ENCODE measurements at regions not wholly inside any gene's neighbourhood (a gene's known extent, or its start where the extent isn't known, plus 50 kb on each side); places are given as distances from the start of the nearest gene placed in this dataset.

DNA sequence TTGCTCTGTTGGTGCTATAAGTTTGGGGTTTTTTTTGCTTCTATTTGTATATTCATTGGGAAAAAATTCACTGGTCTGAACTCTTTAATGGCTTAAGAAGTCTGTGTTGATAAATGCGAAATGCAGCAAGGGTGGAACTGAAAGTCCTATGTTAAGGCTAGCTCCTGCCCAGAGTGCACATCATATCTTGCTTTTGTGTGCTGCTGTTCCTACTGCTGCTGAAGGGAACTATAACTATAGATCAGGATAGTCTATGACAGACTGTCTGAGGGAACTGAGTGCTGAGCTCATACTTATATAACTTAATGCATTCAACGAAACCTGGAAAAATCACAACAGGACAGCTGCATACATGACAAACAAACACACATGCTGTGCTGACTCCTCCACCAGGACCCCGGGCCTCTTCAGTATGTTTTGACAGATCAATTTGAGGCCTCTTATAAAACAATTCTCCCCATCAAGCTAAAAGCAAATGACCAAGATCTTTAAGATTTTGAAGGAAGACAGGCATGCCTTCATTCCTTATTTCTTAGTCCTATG, 1031.5 kb upstream of the ADGRL2 start:
- H3K36me3 ChIP-seq (ENCODE audit: control insufficient read depth in 3 of 3, insufficient read depth in 3 of 3, low read length in 3 of 3) = no peaks in the 10 kb centered on the region
- no peak overlapping the region for H3K9ac ChIP-seq (ENCODE audit: low read depth in 1 of 3, low read length in 3 of 3)
- H3K4me1 ChIP-seq (ENCODE audit: control insufficient read depth in 3 of 3, insufficient read depth in 3 of 3, low read length in 3 of 3) = no peaks in the 10 kb centered on the region
- H3K9me3 ChIP-seq (ENCODE audit: control insufficient read depth in 3 of 3, low read length in 3 of 3) = no peaks in the 10 kb centered on the region
- no peak overlapping the region for H3K27ac ChIP-seq (ENCODE audit: low read depth, low read length)
- no peak overlapping the region for H3K4me3 ChIP-seq (ENCODE audit: low read length in 3 of 3)
- H3K27me3 ChIP-seq (ENCODE audit: control insufficient read depth in 3 of 3, insufficient read depth in 3 of 3, low read length in 3 of 3) = no peaks in the 10 kb centered on the region

DNA sequence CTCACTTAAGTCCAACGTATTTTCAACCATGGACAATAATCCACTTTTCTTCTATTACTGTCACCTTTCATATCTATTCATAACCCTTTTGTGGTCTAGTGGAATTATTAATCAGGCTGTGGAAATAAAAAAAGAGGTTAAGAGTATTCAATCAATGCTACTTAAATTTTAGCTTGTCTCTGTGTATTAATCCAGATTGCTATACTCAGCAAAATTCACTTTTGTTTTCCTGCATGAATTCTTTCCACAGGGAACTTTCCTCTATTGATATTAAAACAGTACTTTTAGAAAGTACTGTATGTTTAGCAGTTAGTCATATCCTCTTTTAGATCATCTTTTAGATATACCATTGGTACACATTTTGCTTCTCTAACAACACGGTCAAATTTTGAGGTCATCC, 1033.0 kb upstream of the ADGRL2 start:
- Histone ChIP-seq H3K4me3 (ENCODE audit: low read length in 3 of 3) (no peak overlapping the region), H3K4me1 (ENCODE audit: control insufficient read depth in 3 of 3, insufficient read depth in 3 of 3, low read length in 3 of 3) (no peaks in the 10 kb centered on the region), H3K9ac (ENCODE audit: low read depth in 1 of 3, low read length in 3 of 3) (no peak overlapping the region), H3K9me3 (ENCODE audit: control insufficient read depth in 3 of 3, low read length in 3 of 3) (no peaks in the 10 kb centered on the region), H3K27ac (ENCODE audit: low read depth, low read length) (no peak overlapping the region), H3K27me3 (ENCODE audit: control insufficient read depth in 3 of 3, insufficient read depth in 3 of 3, low read length in 3 of 3) (no peaks in the 10 kb centered on the region), H3K36me3 (ENCODE audit: control insufficient read depth in 3 of 3, insufficient read depth in 3 of 3, low read length in 3 of 3) (no peaks in the 10 kb centered on the region)

DNA sequence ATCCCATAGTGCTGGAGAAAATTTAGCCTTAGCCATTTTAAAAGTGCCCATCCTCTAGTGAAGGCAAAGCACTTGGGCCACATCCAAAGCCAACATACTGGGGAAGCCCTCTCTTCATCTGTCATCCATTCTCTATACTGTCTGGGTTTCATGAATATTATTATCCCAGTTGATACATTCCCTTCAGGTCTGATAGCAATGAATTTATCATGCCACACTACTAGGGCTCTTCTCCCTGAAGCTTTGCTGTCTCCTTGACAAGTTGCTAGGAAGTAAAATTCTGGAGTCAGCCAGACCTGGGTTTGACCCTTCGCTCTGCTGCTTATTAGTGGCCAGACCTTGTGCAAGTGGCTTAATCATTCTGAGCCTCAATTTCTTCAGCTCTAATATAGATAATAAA, 1041.4 kb upstream of the ADGRL2 start:
- Histone ChIP-seq H3K27me3 (ENCODE audit: control insufficient read depth in 3 of 3, insufficient read depth in 3 of 3, low read length in 3 of 3) (no peaks in the 10 kb centered on the region), H3K36me3 (ENCODE audit: control insufficient read depth in 3 of 3, insufficient read depth in 3 of 3, low read length in 3 of 3) (no peaks in the 10 kb centered on the region), H3K9me3 (ENCODE audit: control insufficient read depth in 3 of 3, low read length in 3 of 3) (no peaks in the 10 kb centered on the region), H3K4me3 (ENCODE audit: low read length in 3 of 3) (no peak overlapping the region), H3K9ac (ENCODE audit: low read depth in 1 of 3, low read length in 3 of 3) (no peak overlapping the region), H3K27ac (ENCODE audit: low read depth, low read length) (no peak overlapping the region), H3K4me1 (ENCODE audit: control insufficient read depth in 3 of 3, insufficient read depth in 3 of 3, low read length in 3 of 3) (no peaks in the 10 kb centered on the region)

DNA sequence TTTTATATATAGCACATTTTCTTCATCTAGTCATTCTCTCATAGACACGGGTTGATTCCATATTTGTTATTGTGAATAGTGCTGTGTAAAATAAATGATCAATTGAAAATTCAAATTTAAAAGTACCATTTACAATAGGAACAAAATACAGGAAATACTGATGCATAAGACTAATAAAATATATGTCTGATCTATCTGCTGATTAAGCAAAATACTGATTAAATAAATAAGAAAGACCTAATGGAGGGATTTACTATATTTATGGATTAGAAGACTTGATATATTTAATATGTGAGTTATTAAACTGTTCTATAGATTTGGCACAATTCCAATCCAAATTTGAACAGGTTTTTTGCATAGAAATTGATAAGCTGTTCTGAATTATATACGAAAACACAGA, 1044.8 kb upstream of the ADGRL2 start:
- Histone ChIP-seq H3K4me1 (ENCODE audit: control insufficient read depth in 3 of 3, insufficient read depth in 3 of 3, low read length in 3 of 3) (no peaks in the 10 kb centered on the region), H3K4me3 (ENCODE audit: low read length in 3 of 3) (no peak overlapping the region), H3K27ac (ENCODE audit: low read depth, low read length) (no peak overlapping the region), H3K36me3 (ENCODE audit: control insufficient read depth in 3 of 3, insufficient read depth in 3 of 3, low read length in 3 of 3) (no peaks in the 10 kb centered on the region), H3K9me3 (ENCODE audit: control insufficient read depth in 3 of 3, low read length in 3 of 3) (no peaks in the 10 kb centered on the region), H3K27me3 (ENCODE audit: control insufficient read depth in 3 of 3, insufficient read depth in 3 of 3, low read length in 3 of 3) (no peaks in the 10 kb centered on the region), H3K9ac (ENCODE audit: low read depth in 1 of 3, low read length in 3 of 3) (no peak overlapping the region)

DNA sequence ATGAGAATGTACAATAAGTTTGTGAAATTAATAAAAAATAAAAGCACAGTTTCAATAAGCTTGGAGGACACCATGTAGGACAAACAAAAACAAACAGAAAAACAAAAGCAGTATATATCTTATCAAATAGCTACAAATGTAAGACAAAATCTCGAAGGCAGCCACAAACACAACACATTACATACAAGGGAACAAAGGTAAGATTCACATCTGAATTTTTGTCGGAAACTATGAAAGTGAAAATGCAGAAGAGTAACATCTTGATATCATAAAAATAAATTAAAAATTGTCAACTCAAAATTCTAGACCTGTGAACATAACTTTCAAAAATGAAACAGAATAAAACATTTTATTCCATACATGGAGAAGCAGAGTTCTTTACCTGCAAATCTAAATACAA, 1049.5 kb upstream of the ADGRL2 start:
- H3K27me3 ChIP-seq (ENCODE audit: control insufficient read depth in 3 of 3, insufficient read depth in 3 of 3, low read length in 3 of 3) = no peaks in the 10 kb centered on the region
- H3K36me3 ChIP-seq (ENCODE audit: control insufficient read depth in 3 of 3, insufficient read depth in 3 of 3, low read length in 3 of 3) = no peaks in the 10 kb centered on the region
- H3K27ac ChIP-seq (ENCODE audit: low read depth, low read length) = no peak overlapping the region
- H3K4me1 ChIP-seq (ENCODE audit: control insufficient read depth in 3 of 3, insufficient read depth in 3 of 3, low read length in 3 of 3) = no peaks in the 10 kb centered on the region
- H3K9ac ChIP-seq (ENCODE audit: low read depth in 1 of 3, low read length in 3 of 3) = no peak overlapping the region
- no peak overlapping the region for H3K4me3 ChIP-seq (ENCODE audit: low read length in 3 of 3)
- H3K9me3 ChIP-seq (ENCODE audit: control insufficient read depth in 3 of 3, low read length in 3 of 3) = no peaks in the 10 kb centered on the region

DNA sequence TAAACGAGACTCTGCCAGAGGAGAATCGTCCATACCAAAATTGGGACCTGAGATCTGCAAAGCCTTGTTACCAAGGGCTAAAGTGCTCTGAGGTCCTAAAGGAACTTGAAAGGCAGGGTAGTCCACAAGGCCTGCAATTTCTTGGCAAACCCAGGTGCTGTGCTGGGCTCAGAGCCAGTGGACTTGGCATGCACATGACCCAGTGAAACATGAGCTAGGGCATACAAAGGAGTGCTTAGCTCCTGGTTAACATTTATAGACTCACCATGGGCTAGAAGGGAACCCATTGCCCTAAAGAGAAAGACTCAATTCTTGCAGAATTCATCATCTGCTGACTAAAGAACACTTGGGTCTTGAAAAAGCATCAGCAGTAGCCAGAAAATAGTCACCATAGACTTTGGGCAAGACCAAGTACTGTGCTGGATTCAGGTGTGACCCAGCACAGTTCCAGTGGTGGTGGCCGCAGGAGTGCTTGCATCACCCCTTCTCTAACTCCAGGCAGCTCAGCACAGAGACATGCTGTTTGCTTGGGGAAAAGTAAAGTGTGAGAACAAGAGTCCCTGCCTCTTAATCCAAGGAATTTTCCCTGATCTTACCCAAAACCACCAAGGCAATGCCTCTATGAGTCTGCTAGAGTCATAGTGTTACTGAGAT, 1069.4 kb upstream of the ADGRL2 start:
- no peaks in the 10 kb centered on the region for H3K27me3 ChIP-seq (ENCODE audit: control insufficient read depth in 3 of 3, insufficient read depth in 3 of 3, low read length in 3 of 3)
- H3K27ac ChIP-seq (ENCODE audit: low read depth, low read length) = no peak overlapping the region
- H3K36me3 ChIP-seq (ENCODE audit: control insufficient read depth in 3 of 3, insufficient read depth in 3 of 3, low read length in 3 of 3) = no peaks in the 10 kb centered on the region
- no peak overlapping the region for H3K9ac ChIP-seq (ENCODE audit: low read depth in 1 of 3, low read length in 3 of 3)
- no peak overlapping the region for H3K4me3 ChIP-seq (ENCODE audit: low read length in 3 of 3)
- no peaks in the 10 kb centered on the region for H3K9me3 ChIP-seq (ENCODE audit: control insufficient read depth in 3 of 3, low read length in 3 of 3)
- H3K4me1 ChIP-seq (ENCODE audit: control insufficient read depth in 3 of 3, insufficient read depth in 3 of 3, low read length in 3 of 3) = no peaks in the 10 kb centered on the region

DNA sequence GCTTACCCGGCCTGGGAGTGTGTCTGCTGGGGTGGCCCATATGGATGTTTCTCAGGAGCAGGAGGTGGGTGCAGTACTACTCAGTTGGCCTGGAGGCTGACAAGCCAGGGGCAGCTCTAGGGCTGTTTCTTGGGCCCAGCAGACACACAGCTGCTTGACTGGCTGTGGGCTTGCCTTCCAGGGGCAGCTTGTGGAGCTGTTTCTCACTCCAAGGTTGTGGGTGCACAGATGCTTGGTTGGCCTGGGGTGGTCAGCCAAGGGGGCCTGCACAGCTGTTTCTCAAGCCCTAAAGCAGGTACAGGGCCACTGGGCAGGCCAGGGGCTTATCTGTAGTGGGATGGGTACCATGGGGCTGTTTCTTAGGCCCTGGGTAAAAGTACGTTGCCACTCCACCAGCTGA, 1078.1 kb upstream of the ADGRL2 start:
- Histone ChIP-seq H3K4me1 (ENCODE audit: control insufficient read depth in 3 of 3, insufficient read depth in 3 of 3, low read length in 3 of 3) (no peaks in the 10 kb centered on the region), H3K9me3 (ENCODE audit: control insufficient read depth in 3 of 3, low read length in 3 of 3) (no peaks in the 10 kb centered on the region), H3K36me3 (ENCODE audit: control insufficient read depth in 3 of 3, insufficient read depth in 3 of 3, low read length in 3 of 3) (no peaks in the 10 kb centered on the region), H3K4me3 (ENCODE audit: low read length in 3 of 3) (no peak overlapping the region), H3K27ac (ENCODE audit: low read depth, low read length) (no peak overlapping the region), H3K9ac (ENCODE audit: low read depth in 1 of 3, low read length in 3 of 3) (no peak overlapping the region), H3K27me3 (ENCODE audit: control insufficient read depth in 3 of 3, insufficient read depth in 3 of 3, low read length in 3 of 3) (no peaks in the 10 kb centered on the region)

DNA sequence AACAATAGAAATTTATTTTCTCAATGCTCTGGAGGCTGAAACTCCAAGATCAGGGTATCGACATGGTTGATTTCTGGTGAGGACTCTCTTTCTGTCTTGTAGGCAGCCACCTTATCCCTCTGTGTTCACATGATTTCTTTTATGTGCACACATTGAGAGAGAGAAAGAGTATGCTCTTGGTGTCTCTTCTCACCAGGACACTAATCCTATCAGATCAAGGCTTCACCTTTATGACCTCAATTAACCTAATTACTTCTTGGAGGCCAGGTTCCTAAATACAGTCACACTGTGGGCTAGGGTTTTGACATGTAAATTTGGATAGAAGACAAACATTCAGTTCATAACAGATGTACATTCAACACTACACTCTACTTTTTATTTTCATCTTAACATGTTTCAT, 1094.2 kb upstream of the ADGRL2 start:
- no peaks in the 10 kb centered on the region for H3K36me3 ChIP-seq (ENCODE audit: control insufficient read depth in 3 of 3, insufficient read depth in 3 of 3, low read length in 3 of 3)
- no peak overlapping the region for H3K27ac ChIP-seq (ENCODE audit: low read depth, low read length)
- no peak overlapping the region for H3K9ac ChIP-seq (ENCODE audit: low read depth in 1 of 3, low read length in 3 of 3)

DNA sequence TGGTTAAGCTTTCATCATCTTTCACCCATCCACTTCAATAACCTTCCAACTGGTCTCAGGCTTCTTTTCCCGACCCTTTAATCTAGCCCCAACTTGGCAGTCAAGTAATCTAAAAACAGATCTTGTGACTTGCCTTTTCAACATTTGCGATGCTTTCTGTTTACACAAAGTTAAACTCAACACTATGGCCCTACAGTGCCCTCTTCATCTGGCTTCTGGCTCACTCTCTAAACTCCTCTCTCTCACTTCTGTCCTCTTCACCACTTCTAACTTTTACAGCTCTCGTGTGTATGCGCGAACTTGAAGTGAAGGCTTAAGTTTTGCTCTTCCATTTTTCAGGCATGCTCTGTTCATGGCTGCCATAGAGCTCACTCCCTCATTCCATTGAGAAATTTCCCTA, 1122.3 kb upstream of the ADGRL2 start:
- no peaks in the 10 kb centered on the region for H3K9me3 ChIP-seq (ENCODE audit: control insufficient read depth in 3 of 3, low read length in 3 of 3)
- H3K27ac ChIP-seq (ENCODE audit: low read depth, low read length) = no peak overlapping the region
- H3K4me3 ChIP-seq (ENCODE audit: low read length in 3 of 3) = no peak overlapping the region
- no peaks in the 10 kb centered on the region for H3K27me3 ChIP-seq (ENCODE audit: control insufficient read depth in 3 of 3, insufficient read depth in 3 of 3, low read length in 3 of 3)
- H3K36me3 ChIP-seq (ENCODE audit: control insufficient read depth in 3 of 3, insufficient read depth in 3 of 3, low read length in 3 of 3) = no peaks in the 10 kb centered on the region
- H3K9ac ChIP-seq (ENCODE audit: low read depth in 1 of 3, low read length in 3 of 3) = no peak overlapping the region
- H3K4me1 ChIP-seq (ENCODE audit: control insufficient read depth in 3 of 3, insufficient read depth in 3 of 3, low read length in 3 of 3) = no peaks in the 10 kb centered on the region

More for the DNA sequence above, 1094.2 kb upstream of the ADGRL2 start:
- Histone ChIP-seq H3K27me3 (ENCODE audit: control insufficient read depth in 3 of 3, insufficient read depth in 3 of 3, low read length in 3 of 3) (no peaks in the 10 kb centered on the region), H3K4me1 (ENCODE audit: control insufficient read depth in 3 of 3, insufficient read depth in 3 of 3, low read length in 3 of 3) (no peaks in the 10 kb centered on the region), H3K4me3 (ENCODE audit: low read length in 3 of 3) (no peak overlapping the region), H3K9me3 (ENCODE audit: control insufficient read depth in 3 of 3, low read length in 3 of 3) (no peaks in the 10 kb centered on the region)

DNA sequence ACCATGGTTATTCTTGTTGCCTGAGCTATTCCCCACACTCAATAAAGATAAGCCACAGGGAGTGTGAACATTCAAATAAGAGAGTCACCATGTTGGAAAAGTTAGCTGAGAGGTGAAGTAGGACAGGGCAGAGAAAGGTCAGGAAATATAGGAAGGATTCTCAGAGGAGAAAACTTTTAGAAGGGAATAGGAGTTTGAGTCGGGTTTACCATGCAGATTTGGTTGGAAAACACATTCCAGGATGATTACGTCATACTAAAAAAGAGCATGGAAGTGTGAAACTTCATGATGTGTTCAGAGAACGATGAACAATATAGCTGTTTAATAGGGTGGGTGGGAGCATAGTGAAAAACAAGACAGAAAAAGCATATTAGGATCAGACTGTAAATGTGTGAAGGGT, 1125.3 kb upstream of the ADGRL2 start:
- Histone ChIP-seq H3K36me3 (ENCODE audit: control insufficient read depth in 3 of 3, insufficient read depth in 3 of 3, low read length in 3 of 3) (no peaks in the 10 kb centered on the region), H3K9ac (ENCODE audit: low read depth in 1 of 3, low read length in 3 of 3) (no peak overlapping the region), H3K4me3 (ENCODE audit: low read length in 3 of 3) (no peak overlapping the region), H3K9me3 (ENCODE audit: control insufficient read depth in 3 of 3, low read length in 3 of 3) (no peaks in the 10 kb centered on the region), H3K27me3 (ENCODE audit: control insufficient read depth in 3 of 3, insufficient read depth in 3 of 3, low read length in 3 of 3) (no peaks in the 10 kb centered on the region), H3K27ac (ENCODE audit: low read depth, low read length) (no peak overlapping the region), H3K4me1 (ENCODE audit: control insufficient read depth in 3 of 3, insufficient read depth in 3 of 3, low read length in 3 of 3) (no peaks in the 10 kb centered on the region)
